HG03175 (cell line): ENCODE measurements at regions not wholly inside any gene's neighbourhood (a gene's known extent, or its start where the extent isn't known, plus 50 kb on each side); places are given as distances from the start of the nearest gene placed in this dataset.

Experiments
- ATAC-seq: cut with Tn5 transposase; IDR thresholded peaks from one replicate; pipeline ENCODE4 v1.9.1; 2021; ENCODE audit warnings: mild to moderate bottlenecking, moderate library complexity; ENCODE audit not compliant: unreplicated experiment

- ATAC-seq = no peak
Measured at GRCh38 chr17:56085576-56086267, 67.6 kb upstream of the ANKFN1 start.

- ATAC-seq = no peak
Measured at GRCh38 chr17:56087199-56087598, 66.1 kb upstream of the ANKFN1 start.

GRCh38 chr17:56096026-56096810, 57.1 kb upstream of the ANKFN1 start:
- ATAC-seq = no peak

GRCh38 chr17:56098746-56099145, 54.5 kb upstream of the ANKFN1 start:
- ATAC-seq = no peak

GRCh38 chr17:56099649-56100048, 53.6 kb upstream of the ANKFN1 start:
- no peak for ATAC-seq
